Stimulated activated CD8-positive, alpha-beta memory T cell treated with anti-CD3 and anti-CD28 coated beads, Interleukin-2, amount 100 ng/mL, for 48 hours (primary cell): ENCODE measurements at regions not wholly inside any gene's neighbourhood (a gene's known extent, or its start where the extent isn't known, plus 50 kb on each side); places are given as distances from the start of the nearest gene placed in this dataset.
"Not testable (repeated sequence)": the region's sequence is repeated elsewhere in the genome, so short reads cannot be mapped to it uniquely, and the experiment has no call there.

ENCODE experiments used
- DNase-seq, 2 donors: peaks; one replicate each; pipeline ENCODE4 v3.0.0-alpha.2; 2020; ENCODE audit warnings: low read depth in 2 of 2

- DNase-seq: no peak
Measured at GRCh38 chr12:73017981-73018380, 745.8 kb downstream of the TRHDE start.

- no peak for DNase-seq
Measured at GRCh38 chr12:73053893-73054292, 781.7 kb downstream of the TRHDE start.

- no peak for DNase-seq
Measured at GRCh38 chr12:73057428-73057827, 785.3 kb downstream of the TRHDE start.

GRCh38 chr12:73065913-73066312, 793.7 kb downstream of the TRHDE start:
- no peak for DNase-seq

GRCh38 chr12:73067616-73068015, 795.4 kb downstream of the TRHDE start:
- no peak for DNase-seq

GRCh38 chr12:73072214-73072613, 800.0 kb downstream of the TRHDE start:
- DNase-seq: no peak

- no peak for DNase-seq
Measured at GRCh38 chr12:73076760-73077159, 804.6 kb downstream of the TRHDE start.

- DNase-seq: no peak
Measured at GRCh38 chr12:73083736-73084135, 811.6 kb downstream of the TRHDE start.

- no peak for DNase-seq
Measured at GRCh38 chr12:73106296-73106695, 834.1 kb downstream of the TRHDE start.

GRCh38 chr12:73106896-73107295, 834.7 kb downstream of the TRHDE start:
- DNase-seq: no peak

GRCh38 chr12:73110816-73111215, 838.6 kb downstream of the TRHDE start:
- DNase-seq: no peak

GRCh38 chr12:73112035-73112816, 840.1 kb downstream of the TRHDE start:
- DNase-seq: no peak

- no peak for DNase-seq
Measured at GRCh38 chr12:73124480-73124879, 852.3 kb downstream of the TRHDE start.

GRCh38 chr12:73125148-73125547, 853.0 kb downstream of the TRHDE start:
- no peak for DNase-seq

GRCh38 chr12:73136386-73136785, 864.2 kb downstream of the TRHDE start:
- DNase-seq: no peak

- DNase-seq: not testable (repeated sequence)
Measured at GRCh38 chr12:73139642-73140041, 867.5 kb downstream of the TRHDE start.

- no peak for DNase-seq
Measured at GRCh38 chr12:73158341-73158740, 886.2 kb downstream of the TRHDE start.

- DNase-seq: no peak
Measured at GRCh38 chr12:73159954-73160353, 887.8 kb downstream of the TRHDE start.

GRCh38 chr12:73161970-73162369, 889.8 kb downstream of the TRHDE start:
- DNase-seq: no peak

GRCh38 chr12:73180734-73181133, 908.6 kb downstream of the TRHDE start:
- DNase-seq: no peak

GRCh38 chr12:73181244-73181643, 909.1 kb downstream of the TRHDE start:
- no peak for DNase-seq

GRCh38 chr12:73185403-73185802, 913.2 kb downstream of the TRHDE start:
- DNase-seq: no peak

GRCh38 chr12:73186272-73186671, 914.1 kb downstream of the TRHDE start:
- DNase-seq: no peak

GRCh38 chr12:73187765-73188164, 915.6 kb downstream of the TRHDE start:
- DNase-seq: no peak
